ENCODE measurements at regions not wholly inside any gene's neighbourhood (a gene's known extent, or its start where the extent isn't known, plus 50 kb on each side); places are given as distances from the start of the nearest gene placed in this dataset.

DNA sequence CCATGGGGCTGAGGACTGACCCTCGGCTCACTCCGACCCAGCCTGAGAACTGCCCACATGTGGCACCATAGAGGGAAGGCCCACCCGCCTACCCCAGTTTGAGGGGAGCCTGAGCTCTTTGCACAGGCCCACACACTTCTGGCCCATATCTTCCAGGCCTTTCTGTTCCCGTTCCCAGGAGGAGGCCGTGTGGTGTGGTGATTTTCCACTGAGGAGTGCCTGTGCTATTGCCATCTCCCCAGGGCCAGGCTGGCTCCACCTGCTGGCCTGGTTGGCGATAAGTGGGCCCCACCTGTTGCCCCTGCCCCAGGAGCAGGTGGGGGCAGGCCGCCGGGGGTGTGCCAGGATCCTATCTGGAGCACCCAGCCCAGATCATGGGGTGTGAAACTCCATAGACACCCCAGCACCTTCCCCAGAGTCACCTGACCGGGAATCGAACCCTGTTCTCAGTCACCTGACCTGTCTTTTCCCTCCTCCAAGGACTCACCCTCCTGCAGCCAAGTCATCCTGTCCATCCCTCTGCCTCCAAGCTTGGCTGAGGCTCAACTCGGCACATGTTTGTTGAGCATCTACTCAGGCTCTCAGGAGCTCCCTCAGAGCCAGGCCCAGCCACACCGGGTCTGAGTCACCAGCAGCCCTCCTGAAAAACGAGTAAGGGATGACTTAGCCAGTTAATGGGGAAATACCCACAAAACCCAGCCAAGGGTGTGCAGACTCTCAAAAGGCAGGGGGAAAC, 120.1 kb downstream of the CYP26B1 start:
- WGBS (ENCODE audit: low lambda C conversion rate, missing lambda C conversion rate) = 92% methylated on average over 13 of the region's 13 CpGs
- no peak overlapping the region for H2AFZ ChIP-seq
- TF ChIP-seq EZH2 (IDR thresholded peaks at IDR 0.05; ENCODE audit: borderline replicate concordance) (no peak), EZH2phosphoT487 (IDR thresholded peaks at IDR 0.05; ENCODE audit: low read depth, severe bottlenecking, unreplicated experiment) (no peak)
- TF ChIP-seq, protein P1, sequence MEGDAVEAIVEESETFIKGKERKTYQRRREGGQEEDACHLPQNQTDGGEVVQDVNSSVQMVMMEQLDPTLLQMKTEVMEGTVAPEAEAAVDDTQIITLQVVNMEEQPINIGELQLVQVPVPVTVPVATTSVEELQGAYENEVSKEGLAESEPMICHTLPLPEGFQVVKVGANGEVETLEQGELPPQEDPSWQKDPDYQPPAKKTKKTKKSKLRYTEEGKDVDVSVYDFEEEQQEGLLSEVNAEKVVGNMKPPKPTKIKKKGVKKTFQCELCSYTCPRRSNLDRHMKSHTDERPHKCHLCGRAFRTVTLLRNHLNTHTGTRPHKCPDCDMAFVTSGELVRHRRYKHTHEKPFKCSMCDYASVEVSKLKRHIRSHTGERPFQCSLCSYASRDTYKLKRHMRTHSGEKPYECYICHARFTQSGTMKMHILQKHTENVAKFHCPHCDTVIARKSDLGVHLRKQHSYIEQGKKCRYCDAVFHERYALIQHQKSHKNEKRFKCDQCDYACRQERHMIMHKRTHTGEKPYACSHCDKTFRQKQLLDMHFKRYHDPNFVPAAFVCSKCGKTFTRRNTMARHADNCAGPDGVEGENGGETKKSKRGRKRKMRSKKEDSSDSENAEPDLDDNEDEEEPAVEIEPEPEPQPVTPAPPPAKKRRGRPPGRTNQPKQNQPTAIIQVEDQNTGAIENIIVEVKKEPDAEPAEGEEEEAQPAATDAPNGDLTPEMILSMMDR (IDR thresholded peaks at IDR 0.05; ENCODE audit: poor library complexity) = no peak
- DNase-seq (ENCODE audit: low spot score) = no peak
- H3K4me3 ChIP-seq = no peak overlapping the region
- no peaks in the 10 kb centered on the region for H4K20me1 ChIP-seq (ENCODE audit: insufficient read depth, poor library complexity, severe bottlenecking)
- no peaks in the 10 kb centered on the region for H3K9me2 ChIP-seq (replicated peaks; ENCODE audit: insufficient read depth)
- H3K27ac ChIP-seq = no peak overlapping the region
- H3K27me3 ChIP-seq = no peaks in the 10 kb centered on the region
- H3K9me3 ChIP-seq (ENCODE audit: low read depth) = no peaks in the 10 kb centered on the region
- H3K36me3 ChIP-seq (replicated peaks; ENCODE audit: insufficient read depth, low read depth) = no peaks in the 10 kb centered on the region
- no peaks in the 10 kb centered on the region for H3K4me1 ChIP-seq (ENCODE audit: insufficient read depth)
- no peak overlapping the region for H3K4me2 ChIP-seq
- H3K79me2 ChIP-seq = no peaks in the 10 kb centered on the region

DNA sequence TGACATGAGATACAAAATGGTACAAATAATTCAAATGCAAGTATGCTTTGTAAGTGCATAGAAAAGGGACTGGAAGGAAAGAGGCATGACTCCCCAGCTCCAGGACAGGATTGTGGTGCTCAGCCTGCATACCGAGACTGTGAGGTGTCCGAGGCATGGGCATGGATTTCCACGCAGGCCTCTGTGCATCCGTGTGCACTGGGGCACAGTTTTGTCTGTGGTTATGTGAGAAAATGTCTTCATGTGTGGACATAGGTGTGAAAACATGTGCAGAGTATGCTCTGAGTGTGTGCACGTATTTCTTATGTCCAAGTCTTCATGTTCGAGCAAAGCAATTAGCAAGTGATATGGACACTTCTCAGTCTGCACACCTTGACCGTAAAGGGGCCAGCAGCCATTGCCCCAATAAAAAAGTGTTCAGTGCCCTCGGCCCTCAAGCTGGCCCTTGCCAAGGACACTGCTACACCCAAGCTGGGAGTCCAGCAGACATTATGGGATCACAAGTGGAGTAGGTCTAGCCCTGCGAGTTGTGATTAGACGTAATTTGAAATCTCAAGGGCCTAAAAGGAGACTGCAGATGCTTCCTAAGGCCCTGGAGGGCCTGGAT, 120.7 kb downstream of the CYP26B1 start:
- Histone ChIP-seq H3K9me2 (replicated peaks; ENCODE audit: insufficient read depth) (no peaks in the 10 kb centered on the region), H3K79me2 (no peaks in the 10 kb centered on the region), H3K27ac (no peak overlapping the region), H3K9me3 (ENCODE audit: low read depth) (no peaks in the 10 kb centered on the region), H4K20me1 (ENCODE audit: insufficient read depth, poor library complexity, severe bottlenecking) (no peaks in the 10 kb centered on the region), H3K27me3 (no peaks in the 10 kb centered on the region), H2AFZ (no peak overlapping the region), H3K4me1 (ENCODE audit: insufficient read depth) (no peaks in the 10 kb centered on the region), H3K4me3 (no peak overlapping the region), H3K4me2 (no peak overlapping the region), H3K36me3 (replicated peaks; ENCODE audit: insufficient read depth, low read depth) (no peaks in the 10 kb centered on the region)
- TF ChIP-seq EZH2phosphoT487 (IDR thresholded peaks at IDR 0.05; ENCODE audit: low read depth, severe bottlenecking, unreplicated experiment) = no peak
- no peak for DNase-seq (ENCODE audit: low spot score)
- 90% methylated on average over 10 of the region's 10 CpGs for WGBS (ENCODE audit: low lambda C conversion rate, missing lambda C conversion rate)

DNA sequence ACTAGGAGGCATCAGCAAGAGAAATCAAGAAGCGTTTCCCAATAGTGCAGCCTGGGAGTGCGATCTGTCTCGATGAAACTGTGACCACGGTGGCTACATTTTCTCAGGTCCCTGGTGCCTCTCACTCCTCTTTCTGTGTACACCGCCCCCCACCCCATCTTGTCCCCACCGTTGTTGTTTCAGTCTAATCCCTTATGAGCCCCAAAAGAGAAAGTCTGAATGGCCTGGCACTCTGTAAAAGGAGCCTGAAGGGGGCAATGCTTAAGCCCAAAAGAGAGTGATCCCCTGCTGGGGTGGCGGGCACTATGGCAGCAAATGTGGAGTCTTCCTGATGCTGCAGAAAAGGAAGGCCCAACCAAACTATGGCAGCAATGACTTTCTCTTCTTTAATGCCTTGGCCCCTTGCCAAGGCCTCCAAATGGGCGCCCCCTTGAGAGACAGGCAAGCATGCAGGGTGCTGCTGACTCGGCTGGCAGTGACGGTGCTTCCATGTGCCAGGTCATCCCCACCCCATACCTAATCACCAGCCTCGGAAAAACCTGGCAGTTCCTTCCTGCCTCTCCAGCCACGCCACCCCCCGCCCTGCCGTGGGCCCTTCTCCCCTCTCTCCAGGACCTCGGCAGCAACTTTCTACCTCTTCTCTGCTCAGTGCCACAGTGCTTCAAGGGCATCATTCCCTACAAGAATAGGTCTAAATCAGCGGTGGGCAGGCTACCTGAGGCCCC, 123.0 kb downstream of the CYP26B1 start:
- Histone ChIP-seq H4K20me1 (ENCODE audit: insufficient read depth, poor library complexity, severe bottlenecking) (no peaks in the 10 kb centered on the region), H3K4me2 (no peak overlapping the region), H3K4me1 (ENCODE audit: insufficient read depth) (no peaks in the 10 kb centered on the region), H3K27ac (no peak overlapping the region), H3K36me3 (replicated peaks; ENCODE audit: insufficient read depth, low read depth) (no peaks in the 10 kb centered on the region), H3K4me3 (no peak overlapping the region), H3K27me3 (no peaks in the 10 kb centered on the region), H2AFZ (no peak overlapping the region), H3K9me2 (replicated peaks; ENCODE audit: insufficient read depth) (no peaks in the 10 kb centered on the region), H3K9me3 (ENCODE audit: low read depth) (no peaks in the 10 kb centered on the region), H3K79me2 (no peaks in the 10 kb centered on the region)
- DNase-seq (ENCODE audit: low spot score) = no peak
- TF ChIP-seq EZH2phosphoT487 (IDR thresholded peaks at IDR 0.05; ENCODE audit: low read depth, severe bottlenecking, unreplicated experiment) (no peak), EZH2 (IDR thresholded peaks at IDR 0.05; ENCODE audit: borderline replicate concordance) (no peak)
- TF ChIP-seq, protein P1 (IDR thresholded peaks at IDR 0.05; ENCODE audit: poor library complexity) = no peak
- WGBS (ENCODE audit: low lambda C conversion rate, missing lambda C conversion rate) = 93% methylated on average over 15 of the region's 16 CpGs

All from hepatocyte (in vitro differentiated cells).